Astrocyte (in vitro differentiated cells and primary cell): ENCODE measurements at regions not wholly inside any gene's neighbourhood (a gene's known extent, or its start where the extent isn't known, plus 50 kb on each side); places are given as distances from the start of the nearest gene placed in this dataset.

Source experiments
- EZH2 ChIP-seq: IDR thresholded peaks from 2 replicates; pipeline ENCODE4 v1.6.1; 2012; ENCODE audit warnings: mild to moderate bottlenecking, low read length, inconsistent platforms; ENCODE audit not compliant: insufficient read depth
- TF ChIP-seq, protein P1 (sequence below): IDR thresholded peaks from 2 replicates; pipeline ENCODE4 v1.5.1; 2011; ENCODE audit warnings: low read depth, mild to moderate bottlenecking, inconsistent platforms, low read length, moderate library complexity; ENCODE audit not compliant: insufficient read depth

DNA sequence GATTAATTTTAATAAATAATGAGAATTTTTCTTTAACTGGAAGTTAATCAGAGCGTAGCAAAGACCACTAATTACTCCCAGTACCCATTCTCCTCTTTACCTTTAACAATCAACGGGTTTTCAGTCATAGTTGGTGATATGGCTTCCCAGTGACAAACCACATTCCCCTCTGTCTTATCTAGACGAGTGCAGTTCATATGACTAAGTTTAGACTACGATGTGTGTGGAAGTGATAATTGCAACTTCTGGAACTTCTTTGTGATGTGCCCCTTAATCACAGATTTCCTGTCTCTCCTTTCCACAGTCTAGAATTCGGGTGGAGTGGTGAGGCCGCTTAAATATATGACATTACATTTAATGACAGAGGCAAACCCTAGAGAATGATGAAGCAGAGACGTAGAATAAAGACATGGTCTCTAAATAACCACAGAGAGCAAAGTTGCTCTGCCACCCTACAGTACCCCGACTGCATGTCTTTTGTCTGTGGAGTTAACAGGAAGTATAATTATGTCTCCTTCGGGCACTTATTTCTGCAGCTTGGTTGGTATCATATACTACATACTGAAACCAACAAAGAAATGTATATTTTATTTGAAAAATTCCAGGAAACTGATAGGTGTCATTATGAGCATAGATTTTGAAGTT lies 693.3 kb upstream of the CDH7 start:
- TF ChIP-seq, protein P1, sequence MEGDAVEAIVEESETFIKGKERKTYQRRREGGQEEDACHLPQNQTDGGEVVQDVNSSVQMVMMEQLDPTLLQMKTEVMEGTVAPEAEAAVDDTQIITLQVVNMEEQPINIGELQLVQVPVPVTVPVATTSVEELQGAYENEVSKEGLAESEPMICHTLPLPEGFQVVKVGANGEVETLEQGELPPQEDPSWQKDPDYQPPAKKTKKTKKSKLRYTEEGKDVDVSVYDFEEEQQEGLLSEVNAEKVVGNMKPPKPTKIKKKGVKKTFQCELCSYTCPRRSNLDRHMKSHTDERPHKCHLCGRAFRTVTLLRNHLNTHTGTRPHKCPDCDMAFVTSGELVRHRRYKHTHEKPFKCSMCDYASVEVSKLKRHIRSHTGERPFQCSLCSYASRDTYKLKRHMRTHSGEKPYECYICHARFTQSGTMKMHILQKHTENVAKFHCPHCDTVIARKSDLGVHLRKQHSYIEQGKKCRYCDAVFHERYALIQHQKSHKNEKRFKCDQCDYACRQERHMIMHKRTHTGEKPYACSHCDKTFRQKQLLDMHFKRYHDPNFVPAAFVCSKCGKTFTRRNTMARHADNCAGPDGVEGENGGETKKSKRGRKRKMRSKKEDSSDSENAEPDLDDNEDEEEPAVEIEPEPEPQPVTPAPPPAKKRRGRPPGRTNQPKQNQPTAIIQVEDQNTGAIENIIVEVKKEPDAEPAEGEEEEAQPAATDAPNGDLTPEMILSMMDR: no peak
- no peak for TF ChIP-seq EZH2
